ENCODE measurements at regions not wholly inside any gene's neighbourhood (a gene's known extent, or its start where the extent isn't known, plus 50 kb on each side); places are given as distances from the start of the nearest gene placed in this dataset.

- peak overlapping the region; percentile 92 for H3K27ac ChIP-seq
- H3K4me3 ChIP-seq (ENCODE audit: low read depth, low read length), result no peak overlapping the region
- in situ Hi-C loops (cut with HindIII; ENCODE audit: low pct_ligation_motif_present, low sequenced_read_pairs), result no loop called here
- no peaks in the 10 kb centered on the region for H3K36me3 ChIP-seq (replicated peaks)
- no peaks in the 10 kb centered on the region for H3K27me3 ChIP-seq (replicated peaks)
- no peak for TF ChIP-seq CTCF (IDR thresholded peaks at IDR 0.05; ENCODE audit: low read depth, low read length, missing control alignments)
- DNase-seq, result peak; percentile 86
These were observed 123.4 kb downstream of the SPCS3 start for GRCh38 chr4:176443117-176443516.

- H3K36me3 ChIP-seq (replicated peaks), result no peaks in the 10 kb centered on the region
- no peaks in the 10 kb centered on the region for H3K27me3 ChIP-seq (replicated peaks)
- DNase-seq, result no peak
- TF ChIP-seq CTCF (IDR thresholded peaks at IDR 0.05; ENCODE audit: low read depth, low read length, missing control alignments), result no peak
- H3K4me3 ChIP-seq (ENCODE audit: low read depth, low read length), result no peak overlapping the region
- H3K27ac ChIP-seq, result peak overlapping the region; percentile 92
- in situ Hi-C loops (cut with HindIII; ENCODE audit: low pct_ligation_motif_present, low sequenced_read_pairs), result no loop called here
These were observed 124.1 kb downstream of the SPCS3 start for GRCh38 chr4:176443646-176444409.

DNA sequence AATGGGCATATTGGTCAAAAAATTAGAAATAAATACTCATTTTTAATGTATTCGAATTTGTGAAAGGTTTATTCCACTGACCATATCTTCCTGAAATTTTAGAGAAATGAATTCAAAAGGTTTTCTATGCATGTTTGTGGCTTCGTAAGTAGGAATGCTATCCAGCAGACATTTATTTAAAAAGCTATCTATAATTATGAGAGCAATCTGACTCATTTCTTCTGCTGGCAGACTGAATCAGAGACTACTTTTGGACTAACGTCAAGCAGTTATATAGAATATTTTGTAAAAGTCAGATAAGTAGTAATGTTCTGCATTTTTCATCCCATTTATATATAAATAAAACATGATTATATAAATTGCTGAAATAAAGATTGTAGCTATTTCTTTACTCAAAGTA lies 125.0 kb downstream of the SPCS3 start:
- no peak overlapping the region for H3K4me3 ChIP-seq (ENCODE audit: low read depth, low read length)
- no peak for TF ChIP-seq CTCF (IDR thresholded peaks at IDR 0.05; ENCODE audit: low read depth, low read length, missing control alignments)
- H3K27me3 ChIP-seq (replicated peaks), result no peaks in the 10 kb centered on the region
- H3K36me3 ChIP-seq (replicated peaks), result no peaks in the 10 kb centered on the region
- in situ Hi-C loops (cut with HindIII; ENCODE audit: low pct_ligation_motif_present, low sequenced_read_pairs), result no loop called here
- H3K27ac ChIP-seq, result peak overlapping the region; percentile 92
- DNase-seq, result peak; percentile 61

DNA sequence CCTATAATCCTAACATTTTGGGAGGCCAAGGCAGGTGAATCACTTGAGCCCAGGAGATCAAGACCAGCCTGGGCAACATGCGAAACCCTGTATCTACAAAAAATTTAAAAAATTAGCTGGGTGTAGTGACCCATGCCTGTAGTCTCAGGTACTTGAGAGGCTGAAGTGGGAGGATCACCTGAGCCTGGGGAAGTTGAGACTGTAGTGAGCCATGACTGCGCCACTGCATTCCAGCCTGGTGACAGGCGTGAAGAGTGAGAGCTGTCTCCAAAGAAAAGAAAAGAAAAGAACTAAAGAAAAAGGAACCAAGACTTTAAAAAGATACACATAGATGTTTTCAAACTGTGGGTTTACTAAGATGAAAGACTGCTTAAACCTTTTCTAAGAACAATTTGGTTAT lies 129.0 kb downstream of the SPCS3 start:
- no peaks in the 10 kb centered on the region for H3K36me3 ChIP-seq (replicated peaks)
- no peak for TF ChIP-seq CTCF (IDR thresholded peaks at IDR 0.05; ENCODE audit: low read depth, low read length, missing control alignments)
- DNase-seq, result no peak
- no peaks in the 10 kb centered on the region for H3K27me3 ChIP-seq (replicated peaks)
- in situ Hi-C loops (cut with HindIII; ENCODE audit: low pct_ligation_motif_present, low sequenced_read_pairs), result no loop called here
- H3K27ac ChIP-seq, result no peak overlapping the region
- no peak overlapping the region for H3K4me3 ChIP-seq (ENCODE audit: low read depth, low read length)

DNA sequence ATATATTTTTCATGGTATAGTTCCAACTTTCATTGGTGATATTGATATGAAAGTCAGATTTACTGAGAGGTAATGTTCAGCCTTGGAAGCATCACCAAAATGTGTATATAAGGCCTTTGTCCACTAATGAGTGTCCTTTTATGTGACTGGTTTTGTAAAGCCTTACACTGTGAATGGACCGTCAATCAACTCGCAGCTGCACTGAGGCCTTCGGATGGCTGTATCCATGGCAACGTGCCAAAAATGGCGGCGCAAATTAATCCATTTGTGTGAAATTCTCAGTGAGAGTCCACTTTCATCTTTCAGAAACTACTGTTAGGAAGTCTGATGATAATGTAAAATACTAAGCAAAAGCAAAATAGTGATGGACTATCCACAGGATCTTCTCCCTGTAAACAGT lies 131.7 kb downstream of the SPCS3 start:
- no peak for DNase-seq
- TF ChIP-seq CTCF (IDR thresholded peaks at IDR 0.05; ENCODE audit: low read depth, low read length, missing control alignments), result no peak
- no peaks in the 10 kb centered on the region for H3K27me3 ChIP-seq (replicated peaks)
- H3K36me3 ChIP-seq (replicated peaks), result no peaks in the 10 kb centered on the region
- in situ Hi-C loops (cut with HindIII; ENCODE audit: low pct_ligation_motif_present, low sequenced_read_pairs), result no loop called here
- no peak overlapping the region for H3K4me3 ChIP-seq (ENCODE audit: low read depth, low read length)
- H3K27ac ChIP-seq, result no peak overlapping the region

DNA sequence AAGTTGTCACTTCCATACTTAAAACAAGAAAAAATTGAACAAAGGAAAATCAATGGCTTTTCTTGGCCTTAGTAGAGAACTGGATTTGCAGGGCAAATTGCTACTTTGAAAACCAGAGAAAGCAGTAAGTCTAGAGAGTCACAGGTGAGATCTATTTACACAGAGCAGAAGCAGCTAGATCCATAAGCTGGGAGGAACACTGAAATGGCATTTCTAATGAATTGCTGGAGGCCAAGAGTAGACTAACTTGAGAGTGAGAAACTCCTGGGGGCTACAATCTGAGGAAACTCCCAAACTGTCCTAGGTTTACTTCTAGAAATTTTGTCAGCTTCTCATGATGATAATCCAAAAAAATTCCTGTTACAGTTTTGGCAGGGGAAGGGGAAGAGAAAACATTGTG lies 133.3 kb downstream of the SPCS3 start:
- Histone ChIP-seq H3K36me3 (replicated peaks) (no peaks in the 10 kb centered on the region), H3K27ac (no peak overlapping the region), H3K4me3 (ENCODE audit: low read depth, low read length) (no peak overlapping the region), H3K27me3 (replicated peaks) (no peaks in the 10 kb centered on the region)
- TF ChIP-seq CTCF (IDR thresholded peaks at IDR 0.05; ENCODE audit: low read depth, low read length, missing control alignments), result no peak
- in situ Hi-C loops (cut with HindIII; ENCODE audit: low pct_ligation_motif_present, low sequenced_read_pairs), result no loop called here
- no peak for DNase-seq

All from brain microvascular endothelial cell (primary cell).